ENCODE measurements at regions not wholly inside any gene's neighbourhood (a gene's known extent, or its start where the extent isn't known, plus 50 kb on each side); places are given as distances from the start of the nearest gene placed in this dataset.

GRCh38 chr14:42541535-42542001 lies 934.9 kb downstream of the LRFN5 start:
- TF ChIP-seq, protein P1, sequence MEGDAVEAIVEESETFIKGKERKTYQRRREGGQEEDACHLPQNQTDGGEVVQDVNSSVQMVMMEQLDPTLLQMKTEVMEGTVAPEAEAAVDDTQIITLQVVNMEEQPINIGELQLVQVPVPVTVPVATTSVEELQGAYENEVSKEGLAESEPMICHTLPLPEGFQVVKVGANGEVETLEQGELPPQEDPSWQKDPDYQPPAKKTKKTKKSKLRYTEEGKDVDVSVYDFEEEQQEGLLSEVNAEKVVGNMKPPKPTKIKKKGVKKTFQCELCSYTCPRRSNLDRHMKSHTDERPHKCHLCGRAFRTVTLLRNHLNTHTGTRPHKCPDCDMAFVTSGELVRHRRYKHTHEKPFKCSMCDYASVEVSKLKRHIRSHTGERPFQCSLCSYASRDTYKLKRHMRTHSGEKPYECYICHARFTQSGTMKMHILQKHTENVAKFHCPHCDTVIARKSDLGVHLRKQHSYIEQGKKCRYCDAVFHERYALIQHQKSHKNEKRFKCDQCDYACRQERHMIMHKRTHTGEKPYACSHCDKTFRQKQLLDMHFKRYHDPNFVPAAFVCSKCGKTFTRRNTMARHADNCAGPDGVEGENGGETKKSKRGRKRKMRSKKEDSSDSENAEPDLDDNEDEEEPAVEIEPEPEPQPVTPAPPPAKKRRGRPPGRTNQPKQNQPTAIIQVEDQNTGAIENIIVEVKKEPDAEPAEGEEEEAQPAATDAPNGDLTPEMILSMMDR (IDR thresholded peaks at IDR 0.05) = no peak
- TF ChIP-seq POLR2A (IDR thresholded peaks at IDR 0.05) = no peak

All from lower leg skin (tissue), 3 donors.